OCI-LY1 (cell line): ENCODE measurements at regions not wholly inside any gene's neighbourhood (a gene's known extent, or its start where the extent isn't known, plus 50 kb on each side); places are given as distances from the start of the nearest gene placed in this dataset.

Experiments used
- CTCF ChIP-seq: fragments of 200-600 bp; sonication (generic), shearing (Covaris generic); IDR thresholded peaks from 2 replicates; pipeline ENCODE4 v1.5.1; 2017; ENCODE audit warnings: mild to moderate bottlenecking, antibody characterized with exemption, low read length, moderate library complexity, mixed read lengths
- EZH2 ChIP-seq: fragments of 200-600 bp; sonication (generic), shearing (Covaris generic); IDR thresholded peaks from 2 replicates; pipeline ENCODE4 v1.8.0; 2017; ENCODE audit warnings: borderline replicate concordance, mixed run types, mild to moderate bottlenecking, antibody characterized with exemption, low read length, moderate library complexity, mixed read lengths

DNA sequence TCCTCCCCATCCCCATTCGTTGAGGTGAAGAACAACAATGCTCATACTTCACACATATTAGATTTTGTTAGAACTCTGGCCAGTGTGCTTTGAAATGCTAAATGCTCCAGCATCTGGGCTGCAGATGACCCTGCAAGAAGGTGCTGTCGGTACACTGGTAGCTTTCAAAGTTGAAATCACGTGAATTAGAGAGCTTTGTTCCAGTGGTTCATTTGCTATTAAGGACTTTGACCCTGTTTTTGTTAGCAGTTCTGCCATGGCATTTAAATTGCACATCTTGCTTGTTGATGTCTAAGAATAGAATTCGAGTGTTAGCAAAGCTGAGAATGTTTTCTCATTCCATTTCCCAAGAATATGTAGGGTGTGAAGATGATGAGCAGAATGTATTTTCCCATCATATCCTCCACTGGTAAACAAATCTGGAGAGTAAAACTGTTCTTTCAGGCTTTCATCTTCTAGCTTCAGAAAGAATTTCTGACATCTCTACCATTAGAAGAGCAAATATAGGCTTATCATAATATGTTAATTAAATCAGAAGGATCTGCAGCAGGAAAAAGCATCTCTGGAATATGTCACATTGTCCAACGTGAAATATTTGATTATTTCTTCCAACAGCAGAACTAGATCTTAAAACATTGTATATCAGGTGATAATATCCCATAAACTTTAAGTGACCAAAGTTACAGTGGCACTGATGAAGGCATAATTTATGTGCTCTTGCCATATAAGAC lies 98.8 kb upstream of the PDE3A start:
- no peak for TF ChIP-seq CTCF
- TF ChIP-seq EZH2, result no peak
